ENCODE measurements at regions not wholly inside any gene's neighbourhood (a gene's known extent, or its start where the extent isn't known, plus 50 kb on each side); places are given as distances from the start of the nearest gene placed in this dataset.

DNA sequence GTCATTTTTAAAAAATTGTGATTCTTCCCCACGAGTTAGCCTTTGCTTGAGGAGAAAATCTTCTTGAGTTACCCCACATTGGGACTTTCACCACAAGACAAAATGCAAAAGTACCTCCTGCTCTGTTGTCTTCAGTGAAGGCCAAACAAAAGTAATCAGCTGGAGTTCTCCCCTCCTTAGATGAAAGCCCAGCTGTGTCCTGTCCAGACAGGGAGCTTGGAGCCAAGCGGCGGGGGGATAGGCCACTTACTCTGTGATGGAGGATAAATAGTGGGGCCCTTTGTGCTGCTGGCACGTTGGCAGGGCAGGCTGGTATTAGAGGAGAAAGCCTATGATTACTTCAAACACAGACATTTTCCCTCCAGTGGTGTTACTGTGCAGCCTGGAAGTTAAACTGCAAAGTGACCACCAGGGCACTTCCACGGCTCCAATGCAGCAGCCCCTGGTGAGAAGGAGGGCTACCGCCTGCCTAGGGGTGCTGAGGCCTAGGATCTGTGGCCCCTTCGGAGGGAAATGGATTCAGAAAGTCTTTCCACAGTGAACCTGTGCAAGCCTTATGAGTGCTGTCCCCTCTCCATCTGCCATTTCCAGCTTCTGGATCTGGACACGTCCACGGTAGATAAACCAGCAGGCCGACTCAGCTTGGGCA, 155.0 kb downstream of the TMEM167A start:
- no peak overlapping the region for H3K4me3 ChIP-seq (ENCODE audit: low read depth, low read length)
- TF ChIP-seq, protein P1, sequence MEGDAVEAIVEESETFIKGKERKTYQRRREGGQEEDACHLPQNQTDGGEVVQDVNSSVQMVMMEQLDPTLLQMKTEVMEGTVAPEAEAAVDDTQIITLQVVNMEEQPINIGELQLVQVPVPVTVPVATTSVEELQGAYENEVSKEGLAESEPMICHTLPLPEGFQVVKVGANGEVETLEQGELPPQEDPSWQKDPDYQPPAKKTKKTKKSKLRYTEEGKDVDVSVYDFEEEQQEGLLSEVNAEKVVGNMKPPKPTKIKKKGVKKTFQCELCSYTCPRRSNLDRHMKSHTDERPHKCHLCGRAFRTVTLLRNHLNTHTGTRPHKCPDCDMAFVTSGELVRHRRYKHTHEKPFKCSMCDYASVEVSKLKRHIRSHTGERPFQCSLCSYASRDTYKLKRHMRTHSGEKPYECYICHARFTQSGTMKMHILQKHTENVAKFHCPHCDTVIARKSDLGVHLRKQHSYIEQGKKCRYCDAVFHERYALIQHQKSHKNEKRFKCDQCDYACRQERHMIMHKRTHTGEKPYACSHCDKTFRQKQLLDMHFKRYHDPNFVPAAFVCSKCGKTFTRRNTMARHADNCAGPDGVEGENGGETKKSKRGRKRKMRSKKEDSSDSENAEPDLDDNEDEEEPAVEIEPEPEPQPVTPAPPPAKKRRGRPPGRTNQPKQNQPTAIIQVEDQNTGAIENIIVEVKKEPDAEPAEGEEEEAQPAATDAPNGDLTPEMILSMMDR (IDR thresholded peaks at IDR 0.05; ENCODE audit: low read depth, low read length): no peak

DNA sequence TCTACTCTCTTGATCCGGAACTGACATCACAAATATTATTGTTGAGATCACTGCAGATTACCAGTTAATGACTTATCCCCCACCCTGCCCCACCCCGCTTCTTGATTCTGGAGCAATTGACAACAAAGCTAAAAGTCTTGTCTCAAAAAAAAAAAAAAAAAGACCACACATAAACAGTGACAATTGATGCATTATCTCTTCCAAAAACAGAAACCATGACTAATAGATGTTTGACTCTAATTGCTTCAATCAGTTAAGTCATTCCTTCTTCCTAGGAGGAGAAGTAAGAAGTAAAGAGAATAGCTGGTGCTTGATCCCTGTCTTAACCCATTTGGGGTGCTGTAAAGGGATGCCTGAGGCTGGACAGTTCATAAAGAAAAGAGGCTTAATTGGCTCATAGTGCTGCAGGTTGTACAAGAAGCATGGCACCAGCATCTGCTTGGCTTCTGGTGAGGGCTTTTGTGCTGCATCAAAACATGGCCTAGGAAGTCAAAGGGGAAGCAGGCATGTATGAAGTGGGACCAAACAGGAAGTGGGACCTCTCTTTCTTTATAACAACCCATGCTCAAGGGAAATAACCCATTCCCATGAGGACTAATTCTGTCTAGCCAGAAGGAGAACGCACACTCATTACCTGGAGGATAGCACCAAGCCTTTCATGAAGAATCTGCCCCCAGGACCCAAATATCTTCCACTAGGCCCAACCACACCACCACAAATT, 158.7 kb downstream of the TMEM167A start:
- TF ChIP-seq, protein P1 (IDR thresholded peaks at IDR 0.05; ENCODE audit: low read depth, low read length): no peak
- H3K4me3 ChIP-seq (ENCODE audit: low read depth, low read length): no peak overlapping the region

DNA sequence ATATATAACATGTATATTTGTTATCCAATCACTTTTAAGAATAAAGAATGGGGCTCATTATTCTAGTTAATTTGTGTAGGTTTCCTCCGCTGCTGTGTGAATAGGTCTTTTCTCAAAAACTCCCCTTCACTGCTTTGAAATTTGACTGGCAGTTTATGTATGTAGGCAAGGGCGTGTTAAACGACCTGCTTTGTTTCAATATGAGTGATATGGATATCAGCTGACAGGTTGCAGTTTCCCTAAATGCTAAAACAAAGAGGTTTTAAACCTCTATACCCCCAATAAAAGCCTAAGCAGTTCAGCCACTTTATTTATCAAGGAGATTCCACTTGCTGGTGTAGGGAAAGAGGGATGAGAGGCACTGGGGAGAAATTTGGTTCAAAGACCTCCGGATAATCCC, 159.6 kb downstream of the TMEM167A start:
- TF ChIP-seq, protein P1 (IDR thresholded peaks at IDR 0.05; ENCODE audit: low read depth, low read length): no peak
- H3K4me3 ChIP-seq (ENCODE audit: low read depth, low read length): no peak overlapping the region

DNA sequence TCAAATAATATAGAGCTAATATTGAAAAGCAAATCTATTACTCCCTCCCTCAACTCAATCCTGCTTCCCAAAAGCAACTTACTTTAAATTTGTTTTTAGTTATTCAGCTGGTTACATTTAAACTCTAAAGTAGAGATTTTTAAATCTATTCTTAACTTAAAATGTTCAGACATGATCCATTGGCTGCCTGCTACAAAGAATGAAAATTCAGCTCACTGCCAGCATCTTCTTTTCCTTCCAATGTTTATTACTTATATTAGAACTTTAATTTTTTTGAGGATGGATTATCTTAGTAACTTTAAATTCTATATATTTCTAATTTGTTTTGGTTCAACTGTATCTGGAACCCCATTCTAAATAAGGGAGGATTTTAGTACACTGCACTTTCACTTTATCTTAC, 163.2 kb downstream of the TMEM167A start:
- TF ChIP-seq, protein P1 (IDR thresholded peaks at IDR 0.05; ENCODE audit: low read depth, low read length): no peak
- no peak overlapping the region for H3K4me3 ChIP-seq (ENCODE audit: low read depth, low read length)

DNA sequence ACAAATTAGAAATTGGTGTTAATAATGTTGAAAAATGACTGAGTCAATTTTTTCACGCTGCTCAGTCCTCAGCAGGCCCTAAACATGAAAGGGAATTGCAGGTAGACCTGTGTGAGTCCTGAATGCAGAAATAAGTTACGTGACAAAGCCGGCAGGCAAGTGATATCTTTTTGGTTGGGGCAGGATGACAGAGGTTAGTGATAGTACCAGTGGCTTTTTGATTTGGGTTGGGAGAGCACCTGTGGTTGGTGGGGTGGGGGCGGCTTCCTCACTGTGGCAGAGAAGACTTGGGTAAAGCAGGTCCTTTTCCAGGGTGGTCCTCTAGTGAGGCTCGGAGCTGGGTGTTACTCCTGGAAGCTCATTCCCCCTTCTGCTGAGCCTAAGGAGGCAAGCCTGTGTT, 164.7 kb downstream of the TMEM167A start:
- TF ChIP-seq, protein P1 (IDR thresholded peaks at IDR 0.05; ENCODE audit: low read depth, low read length): no peak
- no peak overlapping the region for H3K4me3 ChIP-seq (ENCODE audit: low read depth, low read length)

DNA sequence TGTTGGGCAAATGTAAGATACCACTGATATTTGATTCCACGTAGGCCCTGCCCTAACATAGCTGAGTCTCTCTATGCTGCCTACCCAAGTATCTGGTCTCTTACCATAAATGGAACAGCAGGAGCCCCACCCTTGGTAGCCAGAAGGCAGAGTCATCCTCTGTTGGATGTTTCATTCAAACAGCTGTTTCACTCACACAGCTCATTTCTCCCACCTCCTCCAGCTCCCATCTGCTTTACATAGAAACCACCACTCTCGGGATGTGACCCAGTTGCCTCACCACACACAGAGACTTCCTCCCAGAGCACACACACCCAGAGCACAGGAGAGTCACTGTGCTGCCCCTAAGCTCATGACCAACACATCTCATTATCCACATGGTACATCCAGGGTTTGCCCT, 165.3 kb downstream of the TMEM167A start:
- no peak overlapping the region for H3K4me3 ChIP-seq (ENCODE audit: low read depth, low read length)

DNA sequence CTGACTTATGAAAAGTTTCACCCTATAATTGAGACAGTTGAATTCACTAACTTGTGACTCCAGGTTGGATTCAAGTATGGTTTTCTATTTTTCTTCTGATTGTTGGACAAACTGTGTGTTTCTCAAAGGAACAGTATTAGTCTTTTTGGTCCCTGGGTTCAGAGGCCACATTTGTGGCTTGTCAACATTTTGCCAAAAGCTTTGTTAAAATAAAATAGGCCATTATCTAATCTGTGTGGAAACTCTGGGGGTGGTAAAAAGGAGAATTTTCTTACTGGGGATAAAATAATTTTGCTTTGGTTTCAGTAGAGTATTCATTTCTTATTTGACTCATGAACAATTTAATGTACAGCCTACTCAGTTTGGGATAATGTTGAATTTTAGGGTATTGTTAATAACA, 166.3 kb downstream of the TMEM167A start:
- TF ChIP-seq, protein P1 (IDR thresholded peaks at IDR 0.05; ENCODE audit: low read depth, low read length): no peak
- H3K4me3 ChIP-seq (ENCODE audit: low read depth, low read length): no peak overlapping the region

More for the DNA sequence above, 165.3 kb downstream of the TMEM167A start:
- TF ChIP-seq, protein P1 (IDR thresholded peaks at IDR 0.05; ENCODE audit: low read depth, low read length): no peak
